Left colon (tissue), 2 donors: ENCODE measurements at regions not wholly inside any gene's neighbourhood (a gene's known extent, or its start where the extent isn't known, plus 50 kb on each side); places are given as distances from the start of the nearest gene placed in this dataset.
"Not testable (repeated sequence)": the region's sequence is repeated elsewhere in the genome, so short reads cannot be mapped to it uniquely, and the experiment has no call there.

ENCODE experiments used
- ATAC-seq: fragments of 200-7000 bp; cut with Tn5 transposase; one replicate; pipeline ENCODE4 v1.9.1; 2020; ENCODE audit warnings: mild to moderate bottlenecking, moderate library complexity
- DNase-seq, 2 donors: peaks; one replicate each; pipeline ENCODE4 v3.0.0-alpha.2; 2020
- intact Hi-C, 2 donors: fragments of 100-400 bp; cut with DNase I in 1 of 2; cut with micrococcal nuclease in 1 of 2; formaldehyde crosslinking; loops; one replicate each; pipeline versions ENCODE4 v1.11.2 to v1.14.0; 2022; cut with DNase I, micrococcal nuclease
- donor health status: DM: no; HTN: no; CAD: no.
- donor health status: DM: yes; HTN: yes; CAD: no.

GRCh38 chr2:15681089-15681885 lies 89.6 kb downstream of the DDX1 start:
- DNase-seq, result no peak
- no peak for ATAC-seq
- intact Hi-C loops, result no loop called here

GRCh38 chr2:15682354-15682753 lies 90.7 kb downstream of the DDX1 start:
- intact Hi-C loops, result no loop called here
- DNase-seq (no peak), ATAC-seq (peak; percentile 49)

GRCh38 chr2:15684161-15685039 lies 92.7 kb downstream of the DDX1 start:
- intact Hi-C loops, result no loop called here
- ATAC-seq (no peak), DNase-seq (no peak)

GRCh38 chr2:15685143-15685542 lies 93.5 kb downstream of the DDX1 start:
- no peak for DNase-seq
- no peak for ATAC-seq
- intact Hi-C loops, result no loop called here

- intact Hi-C loops, result no loop called here
- DNase-seq, result no peak
- no peak for ATAC-seq
Observed at GRCh38 chr2:15686643-15687042, 95.0 kb downstream of the DDX1 start.

- intact Hi-C loops, result no loop called here
- DNase-seq (no peak), ATAC-seq (no peak)
Observed at GRCh38 chr2:15687243-15687642, 95.6 kb downstream of the DDX1 start.

GRCh38 chr2:15687720-15688119 lies 96.1 kb downstream of the DDX1 start:
- DNase-seq (no peak), ATAC-seq (no peak)
- intact Hi-C loops, result no loop called here

GRCh38 chr2:15688924-15689568 lies 97.4 kb downstream of the DDX1 start:
- DNase-seq, result no peak
- intact Hi-C loops, result no loop called here

GRCh38 chr2:15689654-15690053 lies 98.0 kb downstream of the DDX1 start:
- no peak for ATAC-seq
- DNase-seq, result no peak
- intact Hi-C loops, result no loop called here

More at GRCh38 chr2:15688924-15689568, 97.4 kb downstream of the DDX1 start:
- ATAC-seq, result no peak

GRCh38 chr2:15691586-15692310 lies 100.1 kb downstream of the DDX1 start:
- no peak for DNase-seq
- intact Hi-C loops, result no loop called here
- no peak for ATAC-seq

GRCh38 chr2:15692551-15693377 lies 101.1 kb downstream of the DDX1 start:
- intact Hi-C loops, result no loop called here
- DNase-seq (no peak), ATAC-seq (no peak)

- intact Hi-C loops, result no loop called here
- DNase-seq (no peak), ATAC-seq (no peak)
Observed at GRCh38 chr2:15693382-15693781, 101.7 kb downstream of the DDX1 start.

- intact Hi-C loops, result no loop called here
- ATAC-seq (no peak), DNase-seq (no peak)
Observed at GRCh38 chr2:15693926-15694588, 102.4 kb downstream of the DDX1 start.

GRCh38 chr2:15694589-15694986 lies 102.9 kb downstream of the DDX1 start:
- DNase-seq (no peak), ATAC-seq (no peak)
- intact Hi-C loops, result no loop called here

GRCh38 chr2:15695582-15696330 lies 104.1 kb downstream of the DDX1 start:
- DNase-seq, result no peak
- ATAC-seq, result no peak
- intact Hi-C loops, result no loop called here

GRCh38 chr2:15696606-15697170 lies 105.0 kb downstream of the DDX1 start:
- ATAC-seq, intact Hi-C loops, DNase-seq: not testable (repeated sequence)

GRCh38 chr2:15700131-15700530 lies 108.5 kb downstream of the DDX1 start:
- no peak for ATAC-seq
- intact Hi-C loops, result no loop called here
- DNase-seq, result no peak
